WTC11 (cell line): ENCODE measurements at regions not wholly inside any gene's neighbourhood (a gene's known extent, or its start where the extent isn't known, plus 50 kb on each side); places are given as distances from the start of the nearest gene placed in this dataset.

Experiments used
- ATAC-seq: fragments of 200-7000 bp; cut with Tn5 transposase; 2 replicates; pipeline ENCODE4 v1.10.0; 2021; ENCODE audit warnings: mild to moderate bottlenecking, moderate library complexity
- CTCF ChIA-PET: fragments of 300-600 bp; sonication (Branson Sonifier 250); formaldehyde crosslinking; loops from one replicate; lab custom pipeline; 2021; ENCODE audit warnings: antibody characterized with exemption; lab: Charles Lee
- POLR2A ChIA-PET: fragments of 350-600 bp; sonication (Branson Sonifier 250); formaldehyde crosslinking; loops from one replicate; lab custom pipeline; 2021; ENCODE audit warnings: antibody characterized with exemption; lab: Charles Lee
- DNase-seq: peaks from one replicate; pipeline ENCODE4 v3.0.0; 2021; ENCODE audit warnings: low spot score
- H3K27ac Mint-ChIP-seq: 2 replicates; pipeline ENCODE4 v1.8.0; 2021; ENCODE audit warnings: mixed read lengths
- H3K27me3 Mint-ChIP-seq: 2 replicates; pipeline ENCODE4 v1.8.0; 2021; ENCODE audit warnings: low read depth, mild to moderate bottlenecking, moderate library complexity, mixed read lengths
- H3K36me3 Mint-ChIP-seq: 2 replicates; pipeline ENCODE4 v1.8.0; 2021; ENCODE audit warnings: mixed read lengths
- H3K4me1 Mint-ChIP-seq: 2 replicates; pipeline ENCODE4 v1.8.0; 2022; ENCODE audit warnings: mixed read lengths
- H3K4me3 Mint-ChIP-seq: 2 replicates; pipeline ENCODE4 v1.8.0; 2021; ENCODE audit warnings: mild to moderate bottlenecking, moderate library complexity, mixed read lengths
- H3K9me3 Mint-ChIP-seq: 2 replicates; pipeline ENCODE4 v1.8.0; 2021; ENCODE audit warnings: mixed read lengths
- ETV6 ChIP-seq: sonication (generic); formaldehyde crosslinking; IDR thresholded peaks from 2 replicates; pipeline ENCODE4 v1.8.1; 2022; ENCODE audit warnings: mild to moderate bottlenecking, missing genetic modification reagents
- FOXK1 ChIP-seq: sonication (generic); formaldehyde crosslinking; IDR thresholded peaks from 2 replicates; pipeline ENCODE4 v1.8.0; 2022; ENCODE audit warnings: mild to moderate bottlenecking, moderate library complexity, missing genetic modification reagents
- GRHL2 ChIP-seq: fragments of 250-450 bp; sonication (Bioruptor Pico); IDR thresholded peaks from 2 replicates; pipeline ENCODE4 v1.8.0; 2022; ENCODE audit warnings: mild to moderate bottlenecking, moderate library complexity; ENCODE audit not compliant: insufficient replicate concordance, severe bottlenecking
- GTF2I ChIP-seq: fragments of 250-450 bp; sonication (Bioruptor Pico); conservative IDR thresholded peaks from 2 replicates; pipeline ENCODE4 v1.4.0; 2021; ENCODE audit warnings: mild to moderate bottlenecking
- HMGA2 ChIP-seq: fragments of 250-450 bp; sonication (Bioruptor Pico); IDR thresholded peaks from 2 replicates; pipeline ENCODE4 v1.4.0; 2021; ENCODE audit warnings: mild to moderate bottlenecking, moderate library complexity
- IRF2 ChIP-seq: sonication (generic); formaldehyde crosslinking; IDR thresholded peaks from 2 replicates; pipeline ENCODE4 v1.8.0; 2022; ENCODE audit warnings: low read depth, missing genetic modification reagents, borderline replicate concordance
- JAZF1 ChIP-seq: fragments of 250-450 bp; sonication (Bioruptor Pico); IDR thresholded peaks from 2 replicates; pipeline ENCODE4 v1.9.0; 2021; ENCODE audit warnings: moderate library complexity, mild to moderate bottlenecking, inconsistent platforms
- JUN ChIP-seq: sonication (generic); formaldehyde crosslinking; IDR thresholded peaks from 2 replicates; pipeline ENCODE4 v1.8.0; 2023; ENCODE audit warnings: mild to moderate bottlenecking, missing genetic modification reagents
- NR1H2 ChIP-seq: sonication (generic); formaldehyde crosslinking; IDR thresholded peaks from 2 replicates; pipeline ENCODE4 v1.9.0; 2021; ENCODE audit warnings: mild to moderate bottlenecking, moderate library complexity, missing genetic modification reagents
- NR2C2 ChIP-seq: sonication (generic); formaldehyde crosslinking; IDR thresholded peaks from 2 replicates; pipeline ENCODE4 v1.8.0; 2022; ENCODE audit warnings: mild to moderate bottlenecking, missing genetic modification reagents
- PRDM15 ChIP-seq: sonication (generic); formaldehyde crosslinking; IDR thresholded peaks from 2 replicates; pipeline ENCODE4 v1.8.0; 2022; ENCODE audit warnings: missing genetic modification reagents
- SOX15 ChIP-seq: fragments of 250-450 bp; sonication (Bioruptor Pico); IDR thresholded peaks from 2 replicates; pipeline ENCODE4 v1.9.0; 2021; ENCODE audit warnings: mild to moderate bottlenecking
- USF2 ChIP-seq: sonication (generic); formaldehyde crosslinking; IDR thresholded peaks from 2 replicates; pipeline ENCODE4 v1.8.1; 2023; ENCODE audit warnings: mild to moderate bottlenecking, missing genetic modification reagents, moderate library complexity
- ZMAT4 ChIP-seq: fragments of 250-450 bp; sonication (Bioruptor Pico); IDR thresholded peaks from 2 replicates; pipeline ENCODE4 v1.9.0; 2021; ENCODE audit warnings: mild to moderate bottlenecking
- ZNF232 ChIP-seq: sonication (generic); formaldehyde crosslinking; IDR thresholded peaks from 2 replicates; pipeline ENCODE4 v1.8.0; 2022; ENCODE audit warnings: mild to moderate bottlenecking, missing genetic modification reagents
- ZNF263 ChIP-seq: sonication (generic); formaldehyde crosslinking; IDR thresholded peaks from 2 replicates; pipeline ENCODE4 v1.8.1; 2022; ENCODE audit warnings: low read depth, mild to moderate bottlenecking, moderate library complexity, missing genetic modification reagents
- ZNF423 ChIP-seq: fragments of 250-450 bp; sonication (Bioruptor Pico); IDR thresholded peaks from 2 replicates; pipeline ENCODE4 v2.1.2; 2022; ENCODE audit warnings: mild to moderate bottlenecking, moderate library complexity
- ZNF512 ChIP-seq: sonication (generic); formaldehyde crosslinking; IDR thresholded peaks from 2 replicates; pipeline ENCODE4 v1.8.1; 2022; ENCODE audit warnings: missing genetic modification reagents, borderline replicate concordance
- TF ChIP-seq, protein P1 (sequence below): sonication (generic); formaldehyde crosslinking; IDR thresholded peaks from 2 replicates; pipeline ENCODE4 v1.8.1; 2023; ENCODE audit warnings: mild to moderate bottlenecking, moderate library complexity, missing genetic modification reagents
- TF ChIP-seq, protein P2 (sequence below): sonication (generic); formaldehyde crosslinking; IDR thresholded peaks from 2 replicates; pipeline ENCODE4 v1.8.0; 2022; ENCODE audit warnings: mild to moderate bottlenecking, missing genetic modification reagents
- TF ChIP-seq, protein P3 (sequence below): sonication (generic); formaldehyde crosslinking; IDR thresholded peaks from 2 replicates; pipeline ENCODE4 v1.8.0; 2022; ENCODE audit warnings: mild to moderate bottlenecking, missing genetic modification reagents
- TF ChIP-seq, protein P4 (sequence below): sonication (generic); formaldehyde crosslinking; IDR thresholded peaks from 2 replicates; pipeline ENCODE4 v1.8.0; 2022; ENCODE audit warnings: mild to moderate bottlenecking, missing genetic modification reagents

- TF ChIP-seq, protein P1, sequence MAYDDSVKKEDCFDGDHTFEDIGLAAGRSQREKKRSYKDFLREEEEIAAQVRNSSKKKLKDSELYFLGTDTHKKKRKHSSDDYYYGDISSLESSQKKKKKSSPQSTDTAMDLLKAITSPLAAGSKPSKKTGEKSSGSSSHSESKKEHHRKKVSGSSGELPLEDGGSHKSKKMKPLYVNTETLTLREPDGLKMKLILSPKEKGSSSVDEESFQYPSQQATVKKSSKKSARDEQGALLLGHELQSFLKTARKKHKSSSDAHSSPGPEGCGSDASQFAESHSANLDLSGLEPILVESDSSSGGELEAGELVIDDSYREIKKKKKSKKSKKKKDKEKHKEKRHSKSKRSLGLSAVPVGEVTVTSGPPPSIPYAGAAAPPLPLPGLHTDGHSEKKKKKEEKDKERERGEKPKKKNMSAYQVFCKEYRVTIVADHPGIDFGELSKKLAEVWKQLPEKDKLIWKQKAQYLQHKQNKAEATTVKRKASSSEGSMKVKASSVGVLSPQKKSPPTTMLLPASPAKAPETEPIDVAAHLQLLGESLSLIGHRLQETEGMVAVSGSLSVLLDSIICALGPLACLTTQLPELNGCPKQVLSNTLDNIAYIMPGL (CRISPR knock-in tag): no peak
- TF ChIP-seq ZNF263: no peak
- TF ChIP-seq, protein P2, sequence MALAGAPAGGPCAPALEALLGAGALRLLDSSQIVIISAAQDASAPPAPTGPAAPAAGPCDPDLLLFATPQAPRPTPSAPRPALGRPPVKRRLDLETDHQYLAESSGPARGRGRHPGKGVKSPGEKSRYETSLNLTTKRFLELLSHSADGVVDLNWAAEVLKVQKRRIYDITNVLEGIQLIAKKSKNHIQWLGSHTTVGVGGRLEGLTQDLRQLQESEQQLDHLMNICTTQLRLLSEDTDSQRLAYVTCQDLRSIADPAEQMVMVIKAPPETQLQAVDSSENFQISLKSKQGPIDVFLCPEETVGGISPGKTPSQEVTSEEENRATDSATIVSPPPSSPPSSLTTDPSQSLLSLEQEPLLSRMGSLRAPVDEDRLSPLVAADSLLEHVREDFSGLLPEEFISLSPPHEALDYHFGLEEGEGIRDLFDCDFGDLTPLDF (CRISPR knock-in tag): no peak
Measured at GRCh38 chr11:41527530-41527929, 68.1 kb upstream of the LRRC4C start (continued).

GRCh38 chr11:41532413-41532812, 73.0 kb upstream of the LRRC4C start:
- no peak overlapping the region for H3K27ac Mint-ChIP-seq
- H3K4me1 Mint-ChIP-seq: peaks cover 19% of the 10 kb centered on the region
- no peaks in the 10 kb centered on the region for H3K36me3 Mint-ChIP-seq
- POLR2A ChIA-PET: no interaction called here
- H3K27me3 Mint-ChIP-seq: no peaks in the 10 kb centered on the region
- CTCF ChIA-PET: no interaction called here
- DNase-seq (no peak), ATAC-seq (no peak)
- no peak overlapping the region for H3K4me3 Mint-ChIP-seq
- no peaks in the 10 kb centered on the region; the same call in 1 of the 2 replicates for H3K9me3 Mint-ChIP-seq
- TF ChIP-seq JUN (CRISPR knock-in tag): no peak
- no peak for TF ChIP-seq ETV6
- TF ChIP-seq, protein P3, sequence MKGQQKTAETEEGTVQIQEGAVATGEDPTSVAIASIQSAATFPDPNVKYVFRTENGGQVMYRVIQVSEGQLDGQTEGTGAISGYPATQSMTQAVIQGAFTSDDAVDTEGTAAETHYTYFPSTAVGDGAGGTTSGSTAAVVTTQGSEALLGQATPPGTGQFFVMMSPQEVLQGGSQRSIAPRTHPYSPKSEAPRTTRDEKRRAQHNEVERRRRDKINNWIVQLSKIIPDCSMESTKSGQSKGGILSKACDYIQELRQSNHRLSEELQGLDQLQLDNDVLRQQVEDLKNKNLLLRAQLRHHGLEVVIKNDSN (CRISPR knock-in tag): no peak
- no peak for TF ChIP-seq GRHL2
- no peak for TF ChIP-seq SOX15 (CRISPR knock-in tag)
- TF ChIP-seq NR2C2 (CRISPR knock-in tag): no peak
- TF ChIP-seq FOXK1 (CRISPR knock-in tag): no peak
- TF ChIP-seq ZMAT4 (CRISPR knock-in tag): no peak
- TF ChIP-seq NR1H2: no peak
- TF ChIP-seq IRF2 (CRISPR knock-in tag): no peak
- no peak for TF ChIP-seq ZNF423
- TF ChIP-seq HMGA2 (CRISPR knock-in tag): no peak
- TF ChIP-seq, protein P4, sequence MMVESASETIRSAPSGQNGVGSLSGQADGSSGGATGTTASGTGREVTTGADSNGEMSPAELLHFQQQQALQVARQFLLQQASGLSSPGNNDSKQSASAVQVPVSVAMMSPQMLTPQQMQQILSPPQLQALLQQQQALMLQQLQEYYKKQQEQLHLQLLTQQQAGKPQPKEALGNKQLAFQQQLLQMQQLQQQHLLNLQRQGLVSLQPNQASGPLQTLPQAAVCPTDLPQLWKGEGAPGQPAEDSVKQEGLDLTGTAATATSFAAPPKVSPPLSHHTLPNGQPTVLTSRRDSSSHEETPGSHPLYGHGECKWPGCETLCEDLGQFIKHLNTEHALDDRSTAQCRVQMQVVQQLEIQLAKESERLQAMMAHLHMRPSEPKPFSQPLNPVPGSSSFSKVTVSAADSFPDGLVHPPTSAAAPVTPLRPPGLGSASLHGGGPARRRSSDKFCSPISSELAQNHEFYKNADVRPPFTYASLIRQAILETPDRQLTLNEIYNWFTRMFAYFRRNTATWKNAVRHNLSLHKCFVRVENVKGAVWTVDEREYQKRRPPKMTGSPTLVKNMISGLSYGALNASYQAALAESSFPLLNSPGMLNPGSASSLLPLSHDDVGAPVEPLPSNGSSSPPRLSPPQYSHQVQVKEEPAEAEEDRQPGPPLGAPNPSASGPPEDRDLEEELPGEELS (CRISPR knock-in tag): no peak
- no peak for TF ChIP-seq USF2 (CRISPR knock-in tag)
- TF ChIP-seq GTF2I (CRISPR knock-in tag): no peak
- TF ChIP-seq ZNF232: no peak
- TF ChIP-seq PRDM15 (CRISPR knock-in tag): no peak
- TF ChIP-seq JAZF1 (CRISPR knock-in tag): no peak
- no peak for TF ChIP-seq ZNF512 (CRISPR knock-in tag)
